ENCODE measurements at regions not wholly inside any gene's neighbourhood (a gene's known extent, or its start where the extent isn't known, plus 50 kb on each side); places are given as distances from the start of the nearest gene placed in this dataset.

GRCh38 chr4:140315970-140316369, 57.5 kb upstream of the SCOC start:
- no peak overlapping the region for H3K4me3 ChIP-seq (replicated peaks in 1 of 2; ENCODE audit: low read depth in 1 of 2, low read length in 2 of 2)
- ChIA-PET RAD21 (ENCODE audit: low non-redundant PET in 1 of 2, low total read pairs in 2 of 2, uncharacterized antibody in 2 of 2, unreplicated experiment in 2 of 2) (no interaction called here), POLR2A (no interaction called here), CTCF (interaction anchor here (0.8 kb wide), 1 partner anchor 14 kb away, joined by 3 read pairs; no protein-coding TSS in a partner anchor)
- H4K20me1 ChIP-seq (ENCODE audit: insufficient read depth): no peaks in the 10 kb centered on the region
- H3K36me3 ChIP-seq (ENCODE audit: control insufficient read depth in 1 of 2, insufficient read depth in 2 of 2, low read length in 2 of 2): no peaks in the 10 kb centered on the region
- no peak overlapping the region for H3K9ac ChIP-seq (ENCODE audit: low read length)
- BruUV-seq (replicated peaks): no TSS peak
- ATAC-seq (no peak), DNase-seq (ENCODE audit: low read depth, low spot score) (no peak)
- TF ChIP-seq ZFX (IDR thresholded peaks at IDR 0.05) (no peak), YY1 (IDR thresholded peaks at IDR 0.05; ENCODE audit: extremely low read depth, insufficient replicate concordance, low read depth, low read length) (no peak), RAD21 (IDR thresholded peaks at IDR 0.05; ENCODE audit: low read depth) (no peak), POLR2A (IDR thresholded peaks at IDR 0.05; ENCODE audit: borderline replicate concordance, extremely low read depth, insufficient read depth, insufficient read length) (no peak), CEBPB (IDR thresholded peaks at IDR 0.05; ENCODE audit: low read depth) (no peak), ELF1 (IDR thresholded peaks at IDR 0.05; ENCODE audit: borderline replicate concordance, low read depth) (no peak), POLR2AphosphoS5 (IDR thresholded peaks at IDR 0.05; ENCODE audit: low read depth, low read length) (no peak), CBX3 (IDR thresholded peaks at IDR 0.05; ENCODE audit: low read depth) (no peak), TCF7L2 (IDR thresholded peaks at IDR 0.05; ENCODE audit: borderline replicate concordance, extremely low read depth, insufficient read depth, insufficient read length) (no peak), MAX (IDR thresholded peaks at IDR 0.05) (no peak), ZNF274 (IDR thresholded peaks at IDR 0.05; ENCODE audit: low read depth, low read length) (no peak), CTCF (IDR thresholded peaks at IDR 0.05 in 2 of 3, conservative IDR thresholded peaks at IDR 0.05 in 1 of 3; ENCODE audit: borderline replicate concordance in 1 of 3, insufficient read depth in 1 of 3, low read depth in 2 of 3, low read length in 2 of 3) (no peak), JUND (IDR thresholded peaks at IDR 0.05) (no peak), EZH2phosphoT487 (IDR thresholded peaks at IDR 0.05; ENCODE audit: borderline replicate concordance) (no peak)
- no peak overlapping the region for H3K27ac ChIP-seq (ENCODE audit: low read depth, low read length)
- no peak overlapping the region for H2AFZ ChIP-seq (ENCODE audit: low read depth, low read length, poor library complexity, severe bottlenecking)
- H3K79me2 ChIP-seq (ENCODE audit: insufficient read depth, low read length): no peaks in the 10 kb centered on the region
- H3K4me1 ChIP-seq (ENCODE audit: control insufficient read depth in 1 of 2, insufficient read depth in 2 of 2, low read length in 2 of 2): no peaks in the 10 kb centered on the region
- no peaks in the 10 kb centered on the region for H3K9me2 ChIP-seq (ENCODE audit: insufficient read depth)
- H3K9me3 ChIP-seq (ENCODE audit: control insufficient read depth in 1 of 2, insufficient read depth in 1 of 2, low read depth in 1 of 2, low read length in 2 of 2): no peaks in the 10 kb centered on the region
- intact Hi-C loops (cut with micrococcal nuclease): no loop called here
- H3K4me2 ChIP-seq (ENCODE audit: low read length): no peak overlapping the region
- H3K27me3 ChIP-seq (ENCODE audit: insufficient read depth, low read length): no peaks in the 10 kb centered on the region

All from HCT116 (cell line).